ENCODE measurements at regions not wholly inside any gene's neighbourhood (a gene's known extent, or its start where the extent isn't known, plus 50 kb on each side); places are given as distances from the start of the nearest gene placed in this dataset.

DNA sequence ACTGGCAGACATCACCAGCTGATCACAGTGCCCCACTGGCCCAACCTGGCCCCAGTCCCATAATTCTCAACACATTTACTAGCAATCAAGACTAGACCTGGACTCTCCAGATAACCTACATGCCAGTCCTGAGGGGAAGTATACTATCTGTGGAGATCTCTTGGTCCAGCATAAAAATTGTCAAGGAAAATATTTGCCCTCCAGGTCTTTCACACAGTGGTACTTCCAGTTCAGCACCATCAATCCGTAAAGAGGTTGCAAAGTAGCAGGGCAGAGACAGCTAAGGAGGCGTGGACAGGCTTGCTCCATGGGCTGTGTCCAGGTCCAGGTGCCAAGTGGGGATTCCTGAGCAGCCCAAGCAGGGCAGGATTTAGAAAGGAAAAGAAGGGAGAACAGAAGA is 143.6 kb upstream of the BACE2 start:
- TF ChIP-seq POLR2A (IDR thresholded peaks at IDR 0.05; ENCODE audit: low read length): no peak
- TF ChIP-seq GATA1 (IDR thresholded peaks at IDR 0.05; ENCODE audit: low read depth, low read length): no peak

Data from erythroblast (primary cell).